ENCODE measurements at regions not wholly inside any gene's neighbourhood (a gene's known extent, or its start where the extent isn't known, plus 50 kb on each side); places are given as distances from the start of the nearest gene placed in this dataset.

DNA sequence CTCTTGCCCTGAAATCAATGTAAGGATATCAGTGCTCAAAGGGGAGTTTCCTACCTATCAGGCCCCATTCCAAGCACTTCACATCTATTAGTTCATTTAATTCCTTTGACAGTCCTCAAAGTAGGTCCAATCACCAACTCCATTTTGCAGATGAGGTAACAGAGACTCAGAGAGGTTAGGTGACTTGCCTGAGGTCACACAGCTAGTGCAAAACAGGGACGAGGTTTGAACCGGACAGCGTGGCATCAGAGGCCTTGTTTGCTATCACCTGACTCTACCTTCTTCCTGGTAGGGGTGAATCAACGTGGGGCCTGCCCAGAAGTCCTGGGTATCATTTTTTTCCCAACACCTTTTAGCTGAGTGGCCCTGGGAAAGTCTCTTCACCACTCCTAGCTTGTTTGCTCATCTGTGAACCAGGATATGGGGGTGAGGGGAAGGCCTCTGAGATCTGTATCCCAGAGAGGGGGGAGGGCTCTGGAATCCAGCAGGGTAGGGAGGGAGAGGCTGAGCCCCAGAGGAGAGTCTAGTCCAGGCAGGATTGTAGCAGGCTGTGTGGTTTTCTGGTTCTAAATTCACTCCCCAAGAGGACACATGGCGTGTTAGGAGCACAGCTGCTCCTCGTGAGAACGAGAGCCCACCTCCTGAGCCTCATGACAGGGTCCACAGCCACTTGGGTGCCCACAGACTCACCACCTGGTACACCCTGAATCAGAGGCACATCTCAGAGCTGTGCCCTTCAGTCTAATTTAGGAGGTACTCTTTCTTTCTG, 174.7 kb downstream of the MN1 start:
- TF ChIP-seq SIN3A (IDR thresholded peaks at IDR 0.05; ENCODE audit: borderline replicate concordance, insufficient read depth, low read length) (no peak), POLR2AphosphoS5 (IDR thresholded peaks at IDR 0.05; ENCODE audit: low read depth, low read length) (no peak), TAF1 (IDR thresholded peaks at IDR 0.05; ENCODE audit: borderline replicate concordance, insufficient read depth, low read length) (no peak)

Measured in PFSK-1 (cell line).